Stimulated activated naive CD4-positive, alpha-beta T cell (primary cell): ENCODE measurements at regions not wholly inside any gene's neighbourhood (a gene's known extent, or its start where the extent isn't known, plus 50 kb on each side); places are given as distances from the start of the nearest gene placed in this dataset.
"Not testable (repeated sequence)": the region's sequence is repeated elsewhere in the genome, so short reads cannot be mapped to it uniquely, and the experiment has no call there.

ENCODE experiments used
- DNase-seq, 6 experiments: peaks; one replicate each; lab custom pipeline; 2025; lab: John Stamatoyannopoulos, UW

- DNase-seq = no peak
These were observed 50.0 kb upstream of the ALDH1B1 start for GRCh38 chr9:38342532-38342931.

GRCh38 chr9:38342096-38342495 lies 50.4 kb upstream of the ALDH1B1 start:
- no peak for DNase-seq

- no peak for DNase-seq
These were observed 53.0 kb upstream of the ALDH1B1 start for GRCh38 chr9:38339496-38339895.

- DNase-seq = no peak
These were observed 53.4 kb upstream of the ALDH1B1 start for GRCh38 chr9:38339087-38339486.

- no peak for DNase-seq
These were observed 54.0 kb upstream of the ALDH1B1 start for GRCh38 chr9:38338342-38339018.

- DNase-seq = no peak
These were observed 54.7 kb upstream of the ALDH1B1 start for GRCh38 chr9:38337706-38338264.

GRCh38 chr9:38337181-38337580 lies 55.3 kb upstream of the ALDH1B1 start:
- DNase-seq = no peak

GRCh38 chr9:38336341-38336740 lies 56.2 kb upstream of the ALDH1B1 start:
- DNase-seq = no peak

GRCh38 chr9:38335686-38336085 lies 56.8 kb upstream of the ALDH1B1 start:
- no peak for DNase-seq

- DNase-seq = no peak
These were observed 58.3 kb upstream of the ALDH1B1 start for GRCh38 chr9:38334234-38334633.

- no peak for DNase-seq
These were observed 59.5 kb upstream of the ALDH1B1 start for GRCh38 chr9:38333047-38333446.

- DNase-seq = no peak
These were observed 59.9 kb upstream of the ALDH1B1 start for GRCh38 chr9:38332625-38333024.

- DNase-seq = no peak
These were observed 61.4 kb upstream of the ALDH1B1 start for GRCh38 chr9:38331141-38331540.

- no peak for DNase-seq
These were observed 62.5 kb upstream of the ALDH1B1 start for GRCh38 chr9:38329968-38330367.

GRCh38 chr9:38328765-38329164 lies 63.7 kb upstream of the ALDH1B1 start:
- DNase-seq = no peak

GRCh38 chr9:38326122-38326521 lies 66.4 kb upstream of the ALDH1B1 start:
- no peak for DNase-seq

- DNase-seq = not testable (repeated sequence)
These were observed 68.3 kb upstream of the ALDH1B1 start for GRCh38 chr9:38324213-38324612.

GRCh38 chr9:38322937-38323336 lies 69.6 kb upstream of the ALDH1B1 start:
- no peak for DNase-seq

GRCh38 chr9:38319496-38320173 lies 72.9 kb upstream of the ALDH1B1 start:
- no peak for DNase-seq

- DNase-seq = no peak
These were observed 73.6 kb upstream of the ALDH1B1 start for GRCh38 chr9:38318759-38319495.

- DNase-seq = no peak
These were observed 76.2 kb upstream of the ALDH1B1 start for GRCh38 chr9:38316166-38316780.

GRCh38 chr9:38315085-38315595 lies 77.4 kb upstream of the ALDH1B1 start:
- no peak for DNase-seq
